HG03280 (cell line): ENCODE measurements at regions not wholly inside any gene's neighbourhood (a gene's known extent, or its start where the extent isn't known, plus 50 kb on each side); places are given as distances from the start of the nearest gene placed in this dataset.
"Not testable (repeated sequence)": the region's sequence is repeated elsewhere in the genome, so short reads cannot be mapped to it uniquely, and the experiment has no call there.

ENCODE experiments used
- ATAC-seq: cut with Tn5 transposase; IDR thresholded peaks from one replicate; pipeline ENCODE4 v1.9.1; 2021; ENCODE audit warnings: mild to moderate bottlenecking, moderate library complexity; ENCODE audit not compliant: unreplicated experiment

GRCh38 chr6:2611092-2611491 is 139.6 kb downstream of the MYLK4 start:
- no peak for ATAC-seq

- no peak for ATAC-seq
Observed at GRCh38 chr6:2608503-2608902, 142.2 kb downstream of the MYLK4 start.

GRCh38 chr6:2600363-2600762 is 150.4 kb downstream of the MYLK4 start:
- no peak for ATAC-seq

DNA sequence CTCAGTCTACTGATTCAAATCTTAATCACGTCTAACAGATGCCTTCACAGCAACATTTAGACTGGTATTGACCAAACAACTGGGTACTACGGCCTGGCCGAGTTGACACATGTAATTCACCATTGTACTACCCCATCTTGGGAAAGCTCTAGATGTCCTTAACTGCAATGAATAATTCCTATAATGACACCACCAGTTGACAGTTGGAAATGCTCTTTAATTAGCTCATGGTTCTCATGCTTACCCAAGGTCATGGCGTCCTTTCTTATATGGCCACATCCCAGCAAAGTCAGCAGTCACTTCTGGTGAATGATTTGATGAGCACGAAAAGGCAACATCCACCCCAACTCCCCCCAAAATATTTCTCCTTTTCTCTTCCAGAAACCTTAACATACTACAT is 150.9 kb downstream of the MYLK4 start:
- ATAC-seq = no peak

DNA sequence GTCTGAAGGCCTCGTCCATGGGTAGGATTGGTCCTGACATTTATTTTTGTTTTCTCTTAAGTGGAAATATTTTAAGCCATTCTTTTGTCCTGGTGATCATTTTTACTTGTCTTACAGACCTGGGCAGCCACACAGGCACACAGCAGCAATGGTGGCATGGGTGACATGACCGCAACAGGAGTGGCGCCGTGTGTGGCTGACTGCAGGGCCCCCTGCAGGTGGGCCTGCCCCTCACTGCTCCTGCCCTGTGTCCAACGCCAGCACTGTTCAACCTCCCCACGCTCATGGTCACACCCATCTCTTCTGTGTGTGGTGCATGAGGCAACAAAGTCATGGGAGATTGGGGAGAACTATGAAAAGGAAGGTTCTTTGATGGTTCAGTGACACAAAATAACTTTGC is 151.9 kb downstream of the MYLK4 start:
- ATAC-seq = no peak

DNA sequence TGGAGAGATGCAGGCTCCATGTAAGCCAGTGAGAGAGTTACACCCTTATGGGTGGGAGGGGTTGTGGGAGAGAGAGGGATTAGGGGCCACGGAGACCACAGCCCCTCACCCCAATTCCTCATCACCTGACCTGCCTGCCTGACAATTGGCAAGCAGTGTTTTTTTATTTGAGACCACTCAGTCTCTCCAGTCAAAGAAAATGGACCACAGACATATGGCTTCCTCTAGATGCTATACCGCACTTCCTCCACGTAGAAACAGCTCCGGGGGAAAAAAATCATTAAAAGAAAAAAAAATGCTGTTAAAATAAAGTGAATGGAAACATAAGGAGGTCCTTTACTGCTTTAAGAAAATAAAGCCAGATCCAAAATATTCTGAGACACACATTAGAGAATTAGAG is 152.7 kb downstream of the MYLK4 start:
- ATAC-seq = no peak

GRCh38 chr6:2597457-2597856 is 153.3 kb downstream of the MYLK4 start:
- not testable (repeated sequence) for ATAC-seq

- no peak for ATAC-seq
Observed at GRCh38 chr6:2596222-2596621, 154.5 kb downstream of the MYLK4 start.

GRCh38 chr6:2594868-2595267 is 155.9 kb downstream of the MYLK4 start:
- ATAC-seq = no peak

DNA sequence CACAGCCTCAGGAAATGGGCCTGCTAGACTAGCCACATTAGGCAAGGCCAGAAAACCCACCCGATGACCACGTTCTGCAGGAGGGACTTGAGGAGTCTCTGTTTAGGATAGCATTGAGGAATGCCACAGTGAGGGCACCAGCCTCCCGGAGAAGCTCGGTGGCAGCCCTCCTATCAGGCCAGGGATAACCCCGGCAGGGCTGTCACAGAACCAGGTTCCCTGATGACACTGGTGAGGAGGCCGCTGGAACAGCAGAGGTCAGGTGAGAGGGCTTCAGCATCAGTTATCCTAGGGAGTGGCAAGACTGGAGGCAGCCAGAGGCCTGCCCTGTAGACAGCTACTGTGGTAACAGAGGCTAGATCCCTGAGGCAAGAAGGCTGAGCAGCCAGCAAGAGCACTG is 157.6 kb downstream of the MYLK4 start:
- ATAC-seq = no peak

- ATAC-seq = no peak
Observed at GRCh38 chr6:2589171-2589661, 161.5 kb downstream of the MYLK4 start.

- ATAC-seq = no peak
Observed at GRCh38 chr6:2583459-2583858, 167.3 kb downstream of the MYLK4 start.

DNA sequence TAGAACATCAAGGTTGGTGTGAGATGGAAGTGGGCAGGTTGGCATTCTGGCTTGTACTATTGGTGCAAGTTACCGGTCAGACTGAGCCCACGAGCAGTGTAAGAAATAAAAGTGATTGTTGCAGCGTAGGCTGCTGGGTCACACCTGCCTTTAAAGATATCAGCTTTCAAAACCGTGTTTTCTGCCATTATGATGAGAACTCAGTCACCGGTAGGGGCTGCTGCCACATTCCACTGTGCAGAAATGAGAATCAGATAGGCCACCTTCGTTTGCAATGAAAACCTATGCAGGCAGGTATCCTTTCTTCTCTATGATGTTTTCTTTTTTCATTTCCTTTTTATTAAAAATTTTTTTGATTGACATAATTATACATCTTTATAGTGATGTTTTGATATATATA is 168.5 kb downstream of the MYLK4 start:
- ATAC-seq = no peak

- no peak for ATAC-seq
Observed at GRCh38 chr6:2581611-2582010, 169.1 kb downstream of the MYLK4 start.

DNA sequence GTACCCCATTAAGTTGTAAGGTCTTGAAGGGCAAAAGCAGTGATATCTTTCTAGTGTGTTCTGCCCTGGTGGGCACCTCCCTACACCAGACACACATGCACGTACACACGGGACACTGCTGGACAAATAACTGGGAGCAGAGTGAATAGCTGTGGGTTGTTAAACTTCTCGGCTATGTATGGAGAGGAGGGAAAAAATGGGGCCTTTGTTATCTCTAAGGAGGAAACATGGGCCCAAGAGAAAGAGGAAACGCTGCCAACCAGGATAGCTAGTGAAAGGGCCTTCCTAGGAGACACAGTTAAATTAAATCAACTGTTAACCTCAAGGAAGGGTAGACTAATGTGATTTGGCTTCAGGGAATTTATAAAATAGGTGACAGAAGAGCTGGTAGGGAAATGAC is 169.7 kb downstream of the MYLK4 start:
- ATAC-seq = no peak

- no peak for ATAC-seq
Observed at GRCh38 chr6:2579804-2580570, 170.7 kb downstream of the MYLK4 start.

DNA sequence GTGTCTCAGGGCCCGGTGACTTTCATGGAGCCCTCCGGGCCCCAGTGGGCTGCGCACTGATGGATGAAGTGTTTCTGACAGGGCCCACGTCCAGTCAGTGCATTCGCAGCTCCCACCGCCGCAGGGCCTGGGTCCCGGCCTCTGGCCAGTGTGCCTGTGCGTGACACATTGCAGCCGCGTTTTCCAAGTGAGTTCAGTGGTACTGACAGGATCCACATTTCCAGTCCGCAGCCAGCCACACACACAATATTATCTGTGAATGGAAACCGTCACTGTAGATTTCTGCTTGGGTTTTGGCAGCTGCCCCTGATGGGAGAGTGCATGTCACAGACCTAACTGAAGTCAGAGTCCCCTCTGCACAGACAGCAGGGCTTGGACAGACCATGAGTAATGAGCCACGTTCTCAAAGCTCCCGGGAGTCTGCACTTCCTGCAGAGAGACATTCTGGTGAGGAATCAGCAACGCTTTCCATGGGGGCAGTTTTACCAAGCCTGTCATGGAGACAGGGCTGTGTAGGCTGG is 171.4 kb downstream of the MYLK4 start:
- ATAC-seq = no peak

- ATAC-seq = no peak
Observed at GRCh38 chr6:2578767-2579166, 172.0 kb downstream of the MYLK4 start.

DNA sequence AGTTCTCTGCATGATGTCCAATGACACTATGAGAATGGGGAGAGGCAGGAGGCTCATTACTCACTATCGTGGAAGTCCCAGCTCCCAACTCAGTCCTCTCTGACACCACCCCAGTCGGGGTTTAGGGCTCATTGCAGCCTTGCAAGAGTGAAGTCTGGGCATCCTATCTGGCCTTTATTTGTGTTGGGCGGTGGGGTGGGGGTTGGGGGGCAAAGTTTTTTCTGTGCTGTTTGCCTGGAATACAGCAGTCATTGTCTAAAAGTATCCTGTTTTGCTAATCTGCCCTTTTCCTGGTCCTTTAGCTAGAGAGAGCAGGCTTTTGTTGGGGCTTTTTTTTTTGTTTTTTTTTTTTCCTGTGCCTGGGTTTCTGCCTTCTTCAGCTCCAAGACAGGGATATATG is 174.2 kb downstream of the MYLK4 start:
- ATAC-seq = no peak

DNA sequence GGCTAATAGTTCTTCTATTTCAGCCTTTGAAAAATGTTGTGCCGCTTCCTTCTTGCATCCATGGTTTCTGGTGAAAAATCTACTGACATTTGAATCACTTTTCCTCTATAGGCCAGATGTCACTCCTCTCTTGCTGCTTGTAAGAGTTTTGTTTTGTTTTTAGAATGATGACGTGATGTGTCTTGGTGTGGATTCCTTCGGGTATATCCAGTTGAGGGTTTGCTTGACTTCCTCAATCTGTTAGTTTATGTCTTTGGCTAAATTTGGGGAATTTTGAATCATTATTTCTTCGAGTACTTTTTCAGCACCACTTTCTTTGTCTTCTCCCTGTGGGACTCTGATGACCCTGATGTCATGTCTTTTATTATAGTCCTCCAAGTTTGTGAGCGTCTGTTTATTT is 175.5 kb downstream of the MYLK4 start:
- no peak for ATAC-seq

DNA sequence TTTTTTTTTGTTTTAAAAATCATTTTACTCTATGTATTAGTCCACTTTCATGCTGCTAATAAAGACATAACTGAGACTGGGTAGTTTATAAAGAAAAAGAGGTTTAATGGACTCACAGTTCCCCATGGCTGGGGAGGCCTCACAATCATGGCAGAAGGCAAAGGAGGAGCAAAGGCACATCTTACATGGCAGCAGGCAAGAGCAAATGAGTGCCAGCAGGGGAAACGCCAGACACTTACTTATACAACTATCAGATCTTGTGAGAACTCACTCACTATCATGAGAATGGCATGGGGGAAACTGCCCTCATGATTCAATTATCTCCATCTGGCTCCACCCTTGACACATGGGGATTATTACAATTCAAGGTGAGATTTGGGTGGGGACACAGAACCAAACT is 181.3 kb downstream of the MYLK4 start:
- ATAC-seq = not testable (repeated sequence)

DNA sequence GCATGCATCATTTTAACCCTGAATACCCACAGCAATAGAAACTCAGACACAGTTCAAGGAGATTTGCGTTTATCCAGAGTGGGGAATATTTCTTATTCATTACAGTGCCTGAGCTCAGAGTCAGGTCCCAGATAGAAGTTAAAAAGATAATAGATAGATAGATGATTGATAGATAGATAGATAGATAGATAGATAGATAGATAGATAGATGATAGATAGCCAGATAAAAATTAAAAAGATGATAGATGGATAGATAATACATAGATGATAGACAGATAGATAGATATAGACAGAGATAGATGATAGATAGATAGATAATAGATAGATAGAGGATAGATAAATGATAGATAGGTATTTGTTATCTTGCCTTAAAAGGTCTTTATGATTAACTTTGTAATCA is 184.7 kb downstream of the MYLK4 start:
- ATAC-seq = no peak

GRCh38 chr6:2565499-2565898 is 185.2 kb downstream of the MYLK4 start:
- no peak for ATAC-seq
